NB4 (cell line): ENCODE measurements at regions not wholly inside any gene's neighbourhood (a gene's known extent, or its start where the extent isn't known, plus 50 kb on each side); places are given as distances from the start of the nearest gene placed in this dataset.

Source experiments
- DNase-seq: peaks from one replicate; pipeline ENCODE4 v3.0.0; 2010; ENCODE audit warnings: low read depth
- H3K4me3 ChIP-seq: one replicate; pipeline ENCODE4 v1.5.1; 2011; ENCODE audit warnings: mild to moderate bottlenecking, low read depth, low read length, moderate library complexity
- CTCF ChIP-seq: IDR thresholded peaks from one replicate; pipeline ENCODE4 v1.5.1; 2012; ENCODE audit warnings: low read depth, low read length
- MAX ChIP-seq: IDR thresholded peaks from 2 replicates; pipeline ENCODE4 v1.6.1; 2011; ENCODE audit warnings: low read depth, low read length
- MYC ChIP-seq: IDR thresholded peaks from 2 replicates; pipeline ENCODE4 v1.6.1; 2011; ENCODE audit warnings: low read depth, low read length
- POLR2A ChIP-seq: IDR thresholded peaks from 2 replicates; pipeline ENCODE4 v1.6.1; 2011; ENCODE audit warnings: mild to moderate bottlenecking; ENCODE audit not compliant: insufficient read length; ENCODE audit errors: extremely low read depth

GRCh38 chr13:33649212-33649878, 168.6 kb upstream of the RFC3 start:
- DNase-seq, result no peak
- TF ChIP-seq MAX, result no peak
- no peak for TF ChIP-seq MYC
- TF ChIP-seq POLR2A, result no peak
- TF ChIP-seq CTCF, result no peak
- no peak overlapping the region for H3K4me3 ChIP-seq

GRCh38 chr13:33651766-33652165, 166.2 kb upstream of the RFC3 start:
- no peak overlapping the region for H3K4me3 ChIP-seq
- TF ChIP-seq MYC (no peak), CTCF (no peak), MAX (no peak), POLR2A (no peak)
- no peak for DNase-seq

GRCh38 chr13:33657274-33657673, 160.7 kb upstream of the RFC3 start:
- TF ChIP-seq MYC (no peak), POLR2A (no peak), CTCF (no peak), MAX (no peak)
- DNase-seq, result no peak
- no peak overlapping the region for H3K4me3 ChIP-seq

- no peak for DNase-seq
- TF ChIP-seq POLR2A (no peak), MAX (no peak), CTCF (no peak), MYC (no peak)
- H3K4me3 ChIP-seq, result no peak overlapping the region
These were observed 158.5 kb upstream of the RFC3 start for GRCh38 chr13:33659466-33659865.

GRCh38 chr13:33659894-33660293, 158.1 kb upstream of the RFC3 start:
- TF ChIP-seq MYC (no peak), CTCF (no peak), MAX (no peak), POLR2A (no peak)
- no peak for DNase-seq
- H3K4me3 ChIP-seq, result no peak overlapping the region

- TF ChIP-seq MYC (no peak), MAX (no peak)
- DNase-seq, result no peak
- H3K4me3 ChIP-seq, result no peak overlapping the region
These were observed 155.6 kb upstream of the RFC3 start for GRCh38 chr13:33662392-33662791.
